H9 (cell line): ENCODE measurements at regions not wholly inside any gene's neighbourhood (a gene's known extent, or its start where the extent isn't known, plus 50 kb on each side); places are given as distances from the start of the nearest gene placed in this dataset.

Experiments
- DNase-seq: peaks from one replicate; pipeline ENCODE4 v3.0.0-alpha.2; 2017
- H2AFZ ChIP-seq: one replicate; pipeline ENCODE4 v1.6.1; 2013; ENCODE audit warnings: mild to moderate bottlenecking, low read length, control low read depth, moderate library complexity
- H2AK5ac ChIP-seq: 2 replicates; pipeline ENCODE4 v1.6.1; 2013; ENCODE audit warnings: low read length, control low read depth, mixed read lengths; ENCODE audit not compliant: insufficient read length
- H2BK120ac ChIP-seq: one replicate; pipeline ENCODE4 v1.6.1; 2013; ENCODE audit warnings: low read depth, mild to moderate bottlenecking, low read length, control low read depth, inconsistent platforms; ENCODE audit not compliant: poor library complexity, severe bottlenecking
- H2BK12ac ChIP-seq: 2 replicates; pipeline ENCODE4 v1.6.1; 2013; ENCODE audit warnings: low read length, control low read depth, mixed read lengths, low read depth; ENCODE audit not compliant: insufficient read length
- H2BK15ac ChIP-seq: 2 replicates; pipeline ENCODE4 v1.6.1; 2013; ENCODE audit warnings: low read depth, low read length, control low read depth
- H2BK20ac ChIP-seq: one replicate; pipeline ENCODE4 v1.6.1; 2013; ENCODE audit warnings: low read depth, mild to moderate bottlenecking, low read length, control low read depth, inconsistent platforms; ENCODE audit not compliant: poor library complexity, severe bottlenecking
- H2BK5ac ChIP-seq: 2 replicates; pipeline ENCODE4 v1.6.1; 2013; ENCODE audit warnings: low read length, control low read depth, mixed read lengths; ENCODE audit not compliant: insufficient read length
- H3K14ac ChIP-seq: 2 replicates; pipeline ENCODE4 v1.6.1; 2013; ENCODE audit warnings: low read length, control low read depth; ENCODE audit not compliant: insufficient read depth
- H3K18ac ChIP-seq: 2 replicates; pipeline ENCODE4 v1.6.1; 2013; ENCODE audit warnings: low read depth, mild to moderate bottlenecking, mixed read lengths, low read length, control low read depth; ENCODE audit not compliant: insufficient read length
- H3K23ac ChIP-seq: 2 replicates; pipeline ENCODE4 v1.6.1; 2013; ENCODE audit warnings: low read length, control low read depth, mixed read lengths, low read depth; ENCODE audit not compliant: insufficient read length
- H3K23me2 ChIP-seq: 2 replicates; pipeline ENCODE4 v1.6.1; 2013; ENCODE audit warnings: low read depth, mild to moderate bottlenecking, mixed read lengths, low read length, control low read depth; ENCODE audit not compliant: insufficient read length, poor library complexity, severe bottlenecking
- H3K27ac ChIP-seq: 2 replicates; pipeline ENCODE4 v1.5.1; 2013; ENCODE audit warnings: low read length, control low read depth, mixed read lengths, low read depth; ENCODE audit not compliant: insufficient read length
- H3K27me3 ChIP-seq: 2 replicates; pipeline ENCODE4 v1.6.1; 2013; ENCODE audit warnings: low read length, control low read depth, inconsistent platforms; ENCODE audit not compliant: insufficient read depth
- H3K4ac ChIP-seq: 2 replicates; pipeline ENCODE4 v1.6.1; 2013; ENCODE audit warnings: low read depth, mild to moderate bottlenecking, control low read depth, inconsistent platforms, low read length, moderate library complexity
- H3K4me1 ChIP-seq: 2 replicates; pipeline ENCODE4 v1.6.1; 2013; ENCODE audit warnings: low read length, control low read depth, inconsistent platforms; ENCODE audit not compliant: insufficient read depth
- H3K4me2 ChIP-seq: 2 replicates; pipeline ENCODE4 v1.6.1; 2013; ENCODE audit warnings: low read length, control low read depth, mixed read lengths; ENCODE audit not compliant: insufficient read length, insufficient read depth
- H3K56ac ChIP-seq: 2 replicates; pipeline ENCODE4 v1.6.1; 2013; ENCODE audit warnings: low read depth, mild to moderate bottlenecking, mixed read lengths, low read length, control low read depth; ENCODE audit not compliant: insufficient read length
- H3K79me1 ChIP-seq: 2 replicates; pipeline ENCODE4 v1.6.1; 2013; ENCODE audit warnings: low read depth, mild to moderate bottlenecking, moderate library complexity, low read length, control low read depth, inconsistent platforms; ENCODE audit not compliant: insufficient read depth, poor library complexity, severe bottlenecking
- H3K79me2 ChIP-seq: 2 replicates; pipeline ENCODE4 v1.6.1; 2013; ENCODE audit warnings: low read length, control low read depth, inconsistent platforms; ENCODE audit not compliant: insufficient read depth
- H3K9ac ChIP-seq: 2 replicates; pipeline ENCODE4 v1.6.1; 2013; ENCODE audit warnings: low read length, control low read depth, mixed read lengths; ENCODE audit not compliant: insufficient read length; ENCODE audit errors: extremely low read depth
- H3K9me3 ChIP-seq: one replicate; pipeline ENCODE4 v1.6.1; 2013; ENCODE audit warnings: low read depth, low read length, inconsistent platforms; ENCODE audit not compliant: control insufficient read depth
- H3T11ph ChIP-seq: one replicate; pipeline ENCODE4 v1.6.1; 2013; ENCODE audit warnings: mild to moderate bottlenecking, low read length, control low read depth, inconsistent platforms
- H4K20me1 ChIP-seq: one replicate; pipeline ENCODE4 v1.6.1; 2013; ENCODE audit not compliant: control insufficient read depth, insufficient read length, insufficient read depth
- H4K5ac ChIP-seq: 2 replicates; pipeline ENCODE4 v1.6.1; 2013; ENCODE audit warnings: low read depth, mild to moderate bottlenecking, mixed read lengths, low read length, control low read depth; ENCODE audit not compliant: insufficient read length
- H4K8ac ChIP-seq: replicated peaks from 2 replicates; pipeline ENCODE4 v1.6.1; 2013; ENCODE audit warnings: low read length, control low read depth, mixed read lengths, low read depth; ENCODE audit not compliant: insufficient read length
- H4K91ac ChIP-seq: 2 replicates; pipeline ENCODE4 v1.6.1; 2013; ENCODE audit warnings: low read depth, mild to moderate bottlenecking, moderate library complexity, mixed read lengths, low read length, control low read depth; ENCODE audit not compliant: insufficient read length
- H3K27ac Mint-ChIP-seq, 3 experiments: 2 replicates in 2 of 3; 3 replicates in 1 of 3; pipeline ENCODE4 v1.8.0; 2020 to 2021; ENCODE audit warnings: mixed read lengths in 3 of 3, mild to moderate bottlenecking in 1 of 3, moderate library complexity in 1 of 3
- H3K27me3 Mint-ChIP-seq: 2 replicates; pipeline ENCODE4 v1.8.0; 2021; ENCODE audit warnings: low read depth, mild to moderate bottlenecking, moderate library complexity, mixed read lengths
- H3K36me3 Mint-ChIP-seq, 3 experiments: 2 replicates in 2 of 3; 3 replicates in 1 of 3; pipeline ENCODE4 v1.8.0; 2020 to 2021; ENCODE audit warnings: low read depth in 3 of 3, mixed read lengths in 3 of 3; ENCODE audit not compliant: insufficient read depth in 1 of 3
- H3K4me1 Mint-ChIP-seq, 2 experiments: 2 replicates each; pipeline ENCODE4 v1.8.0; 2020; ENCODE audit warnings: mixed read lengths in 2 of 2
- H3K4me3 Mint-ChIP-seq, 2 experiments: 2 replicates in 1 of 2; 3 replicates in 1 of 2; pipeline ENCODE4 v1.8.0; 2020 to 2021; ENCODE audit warnings: mild to moderate bottlenecking in 2 of 2, mixed read lengths in 2 of 2, moderate library complexity in 1 of 2
- H3K9me3 Mint-ChIP-seq, 2 experiments: 2 replicates in 1 of 2; 3 replicates in 1 of 2; pipeline ENCODE4 v1.8.0; 2020; ENCODE audit warnings: mild to moderate bottlenecking in 2 of 2, mixed read lengths in 2 of 2, moderate library complexity in 1 of 2
- WGBS: extraction: QIAGEN DNeasy Blood & Tissue Kit; methylation state at CpG from one replicate; pipeline ENCODE4 v1.1.7; 2013; ENCODE audit warnings: missing lambda C conversion rate, low lambda C conversion rate, mixed read lengths; ENCODE audit not compliant: insufficient read length; ENCODE audit errors: extremely low coverage; 5-methylcytosine and 5-hydroxymethylcytosine counted together
- TF ChIP-seq, protein P1 (sequence below): fragments of 200-600 bp; sonication (generic); conservative IDR thresholded peaks from 3 replicates; pipeline ENCODE4 v1.8.0; 2021; ENCODE audit warnings: antibody characterized with exemption, mild to moderate bottlenecking

GRCh38 chrX:109857584-109858228 is 124.6 kb upstream of the ACSL4 start:
- Histone ChIP-seq H3K27ac (no peak overlapping the region), H3K4me2 (no peak overlapping the region), H3K56ac (no peak overlapping the region), H4K91ac (no peak overlapping the region), H2AK5ac (no peak overlapping the region), H3K18ac (no peak overlapping the region), H3K9me3 (no peaks in the 10 kb centered on the region), H2AFZ (no peak overlapping the region), H2BK12ac (no peak overlapping the region), H2BK15ac (no peak overlapping the region), H3K79me2 (no peaks in the 10 kb centered on the region), H3K14ac (no peak overlapping the region), H2BK5ac (no peak overlapping the region), H3K23me2 (no peaks in the 10 kb centered on the region), H3K4me1 (peaks cover 5% of the 10 kb centered on the region), H4K20me1 (no peaks in the 10 kb centered on the region), H3K23ac (no peak overlapping the region), H4K8ac (no peak overlapping the region), H3T11ph (no peak overlapping the region), H3K27me3 (no peaks in the 10 kb centered on the region), H3K4ac (no peak overlapping the region), H3K9ac (no peak overlapping the region), H2BK20ac (no peak overlapping the region), H4K5ac (no peak overlapping the region), H3K79me1 (no peaks in the 10 kb centered on the region), H2BK120ac (no peak overlapping the region)
- no CpG with 5 or more reads among the region's 4 CpGs for WGBS
- H3K36me3 Mint-ChIP-seq = peaks cover 4 to 8% (median 6%) of the 10 kb centered on the region in 3 experiments
- peaks cover 7 to 10% of the 10 kb centered on the region in 2 experiments; a peak in 4 of 5 replicates for H3K9me3 Mint-ChIP-seq
- TF ChIP-seq, protein P1, sequence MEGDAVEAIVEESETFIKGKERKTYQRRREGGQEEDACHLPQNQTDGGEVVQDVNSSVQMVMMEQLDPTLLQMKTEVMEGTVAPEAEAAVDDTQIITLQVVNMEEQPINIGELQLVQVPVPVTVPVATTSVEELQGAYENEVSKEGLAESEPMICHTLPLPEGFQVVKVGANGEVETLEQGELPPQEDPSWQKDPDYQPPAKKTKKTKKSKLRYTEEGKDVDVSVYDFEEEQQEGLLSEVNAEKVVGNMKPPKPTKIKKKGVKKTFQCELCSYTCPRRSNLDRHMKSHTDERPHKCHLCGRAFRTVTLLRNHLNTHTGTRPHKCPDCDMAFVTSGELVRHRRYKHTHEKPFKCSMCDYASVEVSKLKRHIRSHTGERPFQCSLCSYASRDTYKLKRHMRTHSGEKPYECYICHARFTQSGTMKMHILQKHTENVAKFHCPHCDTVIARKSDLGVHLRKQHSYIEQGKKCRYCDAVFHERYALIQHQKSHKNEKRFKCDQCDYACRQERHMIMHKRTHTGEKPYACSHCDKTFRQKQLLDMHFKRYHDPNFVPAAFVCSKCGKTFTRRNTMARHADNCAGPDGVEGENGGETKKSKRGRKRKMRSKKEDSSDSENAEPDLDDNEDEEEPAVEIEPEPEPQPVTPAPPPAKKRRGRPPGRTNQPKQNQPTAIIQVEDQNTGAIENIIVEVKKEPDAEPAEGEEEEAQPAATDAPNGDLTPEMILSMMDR = no peak
- peaks cover 12 to 26% of the 10 kb centered on the region in 2 experiments for H3K4me1 Mint-ChIP-seq
- no peaks in the 10 kb centered on the region; the same call in 1 of the 2 replicates for H3K27me3 Mint-ChIP-seq
- no peak for DNase-seq
- H3K27ac Mint-ChIP-seq = no peak overlapping the region
- no peak overlapping the region for H3K4me3 Mint-ChIP-seq
